CD14-positive monocyte (primary cell): ENCODE measurements at regions not wholly inside any gene's neighbourhood (a gene's known extent, or its start where the extent isn't known, plus 50 kb on each side); places are given as distances from the start of the nearest gene placed in this dataset.
A peak's percentile ranks its signal among the peaks of the same experiment; 100 is the strongest.

ENCODE experiments used
- DNase-seq, 3 donors: peaks; one replicate each; pipeline ENCODE4 v3.0.0-alpha.2; 2011 to 2022
- H2AFZ ChIP-seq: 2 replicates; pipeline ENCODE4 v1.6.0; 2012; ENCODE audit warnings: mild to moderate bottlenecking, low read depth, low read length, inconsistent platforms; ENCODE audit not compliant: insufficient read depth, poor library complexity, severe bottlenecking
- H3K27ac ChIP-seq, 2 donors: 1 replicate in 1 of 2; 2 replicates in 1 of 2; pipeline ENCODE4 v1.5.1; 2012 to 2013; ENCODE audit warnings: low read length in 2 of 2, control low read depth in 1 of 2, inconsistent platforms in 1 of 2, low read depth in 1 of 2, mild to moderate bottlenecking in 1 of 2
- H3K27me3 ChIP-seq, 2 donors: one replicate each; pipeline versions ENCODE4 v1.6.0 to v1.6.1; 2011 to 2013; ENCODE audit warnings: low read length in 2 of 2; ENCODE audit not compliant: control insufficient read depth in 2 of 2, insufficient read depth in 2 of 2
- H3K36me3 ChIP-seq, 2 donors: replicated peaks in 1 of 2; 1 replicate in 1 of 2; 2 replicates in 1 of 2; pipeline versions ENCODE4 v1.5.1 to v1.6.1; 2012 to 2013; ENCODE audit warnings: low read length in 2 of 2, control low read depth in 1 of 2, inconsistent platforms in 1 of 2, mild to moderate bottlenecking in 1 of 2; ENCODE audit not compliant: insufficient read depth in 2 of 2, control insufficient read depth in 1 of 2
- H3K4me1 ChIP-seq, 2 donors: 1 replicate in 1 of 2; 2 replicates in 1 of 2; pipeline versions ENCODE4 v1.5.1 to v1.6.1; 2012 to 2013; ENCODE audit warnings: low read length in 2 of 2, control low read depth in 1 of 2, inconsistent platforms in 1 of 2, mild to moderate bottlenecking in 1 of 2, moderate library complexity in 1 of 2; ENCODE audit not compliant: insufficient read depth in 2 of 2, control insufficient read depth in 1 of 2
- H3K4me2 ChIP-seq: replicated peaks from 2 replicates; pipeline ENCODE3; 2012; ENCODE audit warnings: low read length, moderate library complexity, mild to moderate bottlenecking; ENCODE audit not compliant: poor library complexity, severe bottlenecking; ENCODE audit errors: extremely low read depth
- H3K4me3 ChIP-seq, 3 experiments: fragments of 200-600 bp in 1 of 3; sonication (generic) in 1 of 3; replicated peaks in 1 of 3; 1 replicate in 2 of 3; 2 replicates in 1 of 3; pipeline ENCODE4 v1.5.1; 2011 to 2013; ENCODE audit warnings: low read length in 3 of 3, mild to moderate bottlenecking in 3 of 3, control low read depth in 2 of 3, low read depth in 2 of 3, inconsistent platforms in 1 of 3, moderate library complexity in 1 of 3
- H3K79me2 ChIP-seq: 2 replicates; pipeline ENCODE4 v1.6.0; 2012; ENCODE audit warnings: mild to moderate bottlenecking, control low read depth, inconsistent platforms, low read length, moderate library complexity; ENCODE audit not compliant: insufficient read depth
- H3K9ac ChIP-seq: 2 replicates; pipeline ENCODE4 v1.6.0; 2017; ENCODE audit warnings: low read length, mild to moderate bottlenecking; ENCODE audit not compliant: insufficient read depth, poor library complexity, severe bottlenecking
- H3K9me3 ChIP-seq, 2 donors: replicated peaks in 1 of 2; 1 replicate in 1 of 2; 2 replicates in 1 of 2; pipeline versions ENCODE4 v1.5.1 to v1.6.1; 2012 to 2013; ENCODE audit warnings: low read length in 2 of 2, control low read depth in 1 of 2; ENCODE audit not compliant: control insufficient read depth in 1 of 2, insufficient read depth in 1 of 2
- H4K20me1 ChIP-seq: 2 replicates; pipeline ENCODE4 v1.6.0; 2012; ENCODE audit warnings: mild to moderate bottlenecking, low read length, control low read depth, moderate library complexity; ENCODE audit not compliant: insufficient read depth
- H3K27ac Mint-ChIP-seq, 7 donors: one replicate each; pipeline ENCODE4 v1.8.0; 2020; ENCODE audit warnings: mild to moderate bottlenecking in 7 of 7, mixed read lengths in 7 of 7, moderate library complexity in 6 of 7, inconsistent platforms in 2 of 7
- H3K27me3 Mint-ChIP-seq, 3 donors: one replicate each; pipeline ENCODE4 v1.8.0; 2021 to 2022; ENCODE audit warnings: low read depth in 3 of 3, mild to moderate bottlenecking in 3 of 3, mixed read lengths in 3 of 3, moderate library complexity in 3 of 3, inconsistent platforms in 1 of 3
- H3K36me3 Mint-ChIP-seq, 2 donors: one replicate each; pipeline ENCODE4 v1.8.0; 2020; ENCODE audit warnings: mixed read lengths in 2 of 2, inconsistent platforms in 1 of 2, mild to moderate bottlenecking in 1 of 2
- H3K4me1 Mint-ChIP-seq: one replicate; pipeline ENCODE4 v1.8.0; 2020; ENCODE audit warnings: mild to moderate bottlenecking, mixed read lengths
- H3K4me3 Mint-ChIP-seq, 2 donors: one replicate each; pipeline ENCODE4 v1.8.0; 2020; ENCODE audit warnings: mild to moderate bottlenecking in 2 of 2, mixed read lengths in 2 of 2, moderate library complexity in 1 of 2
- H3K9me3 Mint-ChIP-seq, 7 donors: one replicate each; pipeline ENCODE4 v1.8.0; 2020 to 2022; ENCODE audit warnings: mixed read lengths in 7 of 7, mild to moderate bottlenecking in 6 of 7, moderate library complexity in 6 of 7, inconsistent platforms in 2 of 7
- CTCF ChIP-seq: fragments of 200-600 bp; IDR thresholded peaks from one replicate; pipeline ENCODE4 v1.8.0; 2022; ENCODE audit warnings: antibody characterized with exemption, mild to moderate bottlenecking
- WGBS: methylation state at CpG from one replicate; pipeline ENCODE4 v1.1.5; 2013; ENCODE audit warnings: missing lambda C conversion rate; ENCODE audit not compliant: insufficient coverage; 5-methylcytosine and 5-hydroxymethylcytosine counted together
- intact Hi-C, 2 donors: fragments of 100-400 bp; cut with micrococcal nuclease; formaldehyde crosslinking; loops; one replicate each; pipeline versions ENCODE4 v1.15.0 to v1.15.1; 2023

- Histone ChIP-seq H3K4me2 (no peak overlapping the region), H3K27ac (no peak overlapping the region), H4K20me1 (no peaks in the 10 kb centered on the region), H3K9ac (no peak overlapping the region), H2AFZ (no peak overlapping the region), H3K4me1 (no peaks in the 10 kb centered on the region), H3K9me3 (peaks cover 0 to 4% of the 10 kb centered on the region in 2 donors), H3K36me3 (no peaks in the 10 kb centered on the region), H3K4me3 (no peak overlapping the region), H3K79me2 (no peaks in the 10 kb centered on the region), H3K27me3 (no peaks in the 10 kb centered on the region)
- Mint-ChIP-seq H3K9me3 (peaks cover 0 to 6% (median 3%) of the 10 kb centered on the region in 7 donors), H3K36me3 (no peaks in the 10 kb centered on the region), H3K27me3 (peaks cover 0 to 4% (median 1%) of the 10 kb centered on the region in 3 donors), H3K4me1 (no peaks in the 10 kb centered on the region), H3K27ac (peak overlapping the region in 1 of 7 donors; percentile 0), H3K4me3 (no peak overlapping the region)
- no peak for TF ChIP-seq CTCF
- intact Hi-C loops = loop anchor here in 1 of 2 donors (10.0 kb wide), 1 partner anchor 46 kb away; no protein-coding TSS in a partner anchor
- no CpG with 5 or more reads among the region's 2 CpGs for WGBS
- no peak for DNase-seq
Observed at GRCh38 chr9:75438716-75439115, 350.4 kb downstream of the OSTF1 start.

- no peak overlapping the region for H2AFZ ChIP-seq
- 63% methylated on average over 1 of the region's 4 CpGs for WGBS
Observed at GRCh38 chr9:75440914-75441313, 352.6 kb downstream of the OSTF1 start.

More at GRCh38 chr9:75440914-75441313, 352.6 kb downstream of the OSTF1 start:
- H3K36me3 ChIP-seq = no peaks in the 10 kb centered on the region
- H3K27ac ChIP-seq = no peak overlapping the region
- no peak overlapping the region for H3K4me2 ChIP-seq
- H3K79me2 ChIP-seq = no peaks in the 10 kb centered on the region
- H3K9me3 ChIP-seq = peaks cover 0 to 4% of the 10 kb centered on the region in 2 donors
- TF ChIP-seq CTCF = no peak
- no peak for DNase-seq
- H3K27me3 ChIP-seq = no peaks in the 10 kb centered on the region
- Mint-ChIP-seq H3K4me3 (no peak overlapping the region), H3K4me1 (no peaks in the 10 kb centered on the region), H3K27ac (no peak overlapping the region), H3K27me3 (peaks cover 0 to 3% (median 0%) of the 10 kb centered on the region in 3 donors), H3K9me3 (peaks cover 0 to 12% (median 6%) of the 10 kb centered on the region in 7 donors), H3K36me3 (no peaks in the 10 kb centered on the region)
- no peaks in the 10 kb centered on the region for H4K20me1 ChIP-seq
- intact Hi-C loops = loop anchor here in 1 of 2 donors (1.0 kb wide), 1 partner anchor 20 kb away; no protein-coding TSS in a partner anchor
- no peak overlapping the region for H3K9ac ChIP-seq
- H3K4me1 ChIP-seq = no peaks in the 10 kb centered on the region
- H3K4me3 ChIP-seq = no peak overlapping the region
